ENCODE measurements at regions not wholly inside any gene's neighbourhood (a gene's known extent, or its start where the extent isn't known, plus 50 kb on each side); places are given as distances from the start of the nearest gene placed in this dataset.

DNA sequence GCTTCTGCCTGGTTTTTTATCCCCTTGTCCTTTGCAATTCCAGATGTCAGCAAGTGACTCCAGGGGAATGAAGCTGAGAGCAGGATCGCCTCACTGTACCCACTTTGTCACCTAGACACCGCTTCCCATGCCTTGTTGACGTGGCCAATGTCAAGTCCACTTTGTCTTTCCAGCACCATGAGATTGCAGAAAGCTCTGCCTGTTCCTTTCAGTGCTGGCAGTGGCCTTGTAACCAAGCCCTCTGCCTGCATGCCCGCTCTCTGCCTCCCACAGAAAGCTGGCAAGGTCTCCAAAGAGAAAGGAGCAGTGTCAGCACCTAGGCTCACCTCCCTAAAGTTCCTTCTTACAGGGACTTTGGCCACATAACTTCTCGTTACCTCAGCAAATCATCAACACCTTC is 282.2 kb upstream of the ST6GAL2 start:
- in situ Hi-C loops (cut with HindIII; ENCODE audit: low sequenced_read_pairs) = no loop called here
- TF ChIP-seq, protein P1, sequence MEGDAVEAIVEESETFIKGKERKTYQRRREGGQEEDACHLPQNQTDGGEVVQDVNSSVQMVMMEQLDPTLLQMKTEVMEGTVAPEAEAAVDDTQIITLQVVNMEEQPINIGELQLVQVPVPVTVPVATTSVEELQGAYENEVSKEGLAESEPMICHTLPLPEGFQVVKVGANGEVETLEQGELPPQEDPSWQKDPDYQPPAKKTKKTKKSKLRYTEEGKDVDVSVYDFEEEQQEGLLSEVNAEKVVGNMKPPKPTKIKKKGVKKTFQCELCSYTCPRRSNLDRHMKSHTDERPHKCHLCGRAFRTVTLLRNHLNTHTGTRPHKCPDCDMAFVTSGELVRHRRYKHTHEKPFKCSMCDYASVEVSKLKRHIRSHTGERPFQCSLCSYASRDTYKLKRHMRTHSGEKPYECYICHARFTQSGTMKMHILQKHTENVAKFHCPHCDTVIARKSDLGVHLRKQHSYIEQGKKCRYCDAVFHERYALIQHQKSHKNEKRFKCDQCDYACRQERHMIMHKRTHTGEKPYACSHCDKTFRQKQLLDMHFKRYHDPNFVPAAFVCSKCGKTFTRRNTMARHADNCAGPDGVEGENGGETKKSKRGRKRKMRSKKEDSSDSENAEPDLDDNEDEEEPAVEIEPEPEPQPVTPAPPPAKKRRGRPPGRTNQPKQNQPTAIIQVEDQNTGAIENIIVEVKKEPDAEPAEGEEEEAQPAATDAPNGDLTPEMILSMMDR (IDR thresholded peaks at IDR 0.05; ENCODE audit: low read depth, low read length, missing control alignments) = no peak
- DNase-seq (ENCODE audit: low read depth) = no peak
- no peak overlapping the region for H3K4me3 ChIP-seq (ENCODE audit: low read depth, low read length)

DNA sequence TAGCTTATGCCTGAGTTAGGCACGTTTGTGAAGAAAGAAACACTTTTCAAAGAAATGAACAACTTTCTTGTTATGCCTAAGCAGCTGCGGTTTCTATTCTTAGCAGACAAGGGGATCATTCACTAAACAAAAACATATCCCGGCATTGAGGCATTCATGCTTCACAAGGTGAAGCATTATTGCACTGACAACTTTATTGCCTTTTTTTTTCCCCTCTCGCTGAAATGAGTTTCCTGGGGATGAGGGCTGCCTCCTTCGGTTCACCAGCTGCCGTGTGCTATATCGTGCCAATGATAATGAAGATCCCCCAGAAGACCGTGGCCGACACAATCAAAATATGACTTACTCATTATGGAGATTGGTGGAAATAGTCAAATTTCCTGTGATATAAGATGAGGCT is 288.2 kb upstream of the ST6GAL2 start:
- no peak overlapping the region for H3K4me3 ChIP-seq (ENCODE audit: low read depth, low read length)
- DNase-seq (ENCODE audit: low read depth) = no peak
- in situ Hi-C loops (cut with HindIII; ENCODE audit: low sequenced_read_pairs) = no loop called here
- TF ChIP-seq, protein P1 (IDR thresholded peaks at IDR 0.05; ENCODE audit: low read depth, low read length, missing control alignments) = no peak

DNA sequence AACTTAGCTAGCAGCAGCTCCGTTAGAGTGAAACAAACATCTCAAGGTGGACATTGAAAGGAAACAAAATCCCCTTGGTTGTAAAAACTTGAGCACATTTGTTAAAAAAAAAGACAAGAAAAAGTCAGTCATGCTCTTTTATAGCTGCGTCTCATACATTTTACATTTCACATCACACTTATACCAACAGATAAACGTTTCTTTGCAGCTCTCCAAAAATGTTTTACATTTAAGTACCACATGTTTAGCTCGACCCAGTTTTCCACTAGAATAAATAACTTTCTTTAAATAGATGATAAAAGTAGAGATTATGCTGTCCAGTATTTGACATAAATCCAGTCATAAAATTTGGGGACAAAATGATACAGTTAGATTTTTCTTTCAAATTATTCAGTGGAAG is 297.0 kb upstream of the ST6GAL2 start:
- in situ Hi-C loops (cut with HindIII; ENCODE audit: low sequenced_read_pairs) = no loop called here
- TF ChIP-seq, protein P1 (IDR thresholded peaks at IDR 0.05; ENCODE audit: low read depth, low read length, missing control alignments) = no peak
- no peak for DNase-seq (ENCODE audit: low read depth)
- no peak overlapping the region for H3K4me3 ChIP-seq (ENCODE audit: low read depth, low read length)

DNA sequence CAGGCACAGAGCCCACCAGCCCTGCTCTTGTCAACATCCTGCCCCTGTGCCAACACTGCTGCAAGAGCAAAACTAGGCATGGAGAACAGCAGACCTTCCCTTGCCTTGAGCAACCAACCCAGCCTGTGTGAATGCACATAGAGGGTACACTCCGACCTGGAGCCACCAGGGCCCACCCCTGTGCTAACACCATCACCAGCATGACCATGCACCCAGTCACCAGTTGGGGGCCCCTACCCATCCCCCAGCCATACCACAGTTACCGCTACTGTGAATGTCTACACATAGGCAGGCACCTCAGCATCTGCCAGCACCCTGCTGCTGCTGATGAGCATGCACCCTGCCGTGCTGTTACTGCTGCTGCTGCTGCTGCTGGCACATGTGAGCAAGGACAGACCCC is 301.9 kb upstream of the ST6GAL2 start:
- H3K4me3 ChIP-seq (ENCODE audit: low read depth, low read length) = no peak overlapping the region
- TF ChIP-seq, protein P1 (IDR thresholded peaks at IDR 0.05; ENCODE audit: low read depth, low read length, missing control alignments) = no peak
- no peak for DNase-seq (ENCODE audit: low read depth)
- in situ Hi-C loops (cut with HindIII; ENCODE audit: low sequenced_read_pairs) = no loop called here

DNA sequence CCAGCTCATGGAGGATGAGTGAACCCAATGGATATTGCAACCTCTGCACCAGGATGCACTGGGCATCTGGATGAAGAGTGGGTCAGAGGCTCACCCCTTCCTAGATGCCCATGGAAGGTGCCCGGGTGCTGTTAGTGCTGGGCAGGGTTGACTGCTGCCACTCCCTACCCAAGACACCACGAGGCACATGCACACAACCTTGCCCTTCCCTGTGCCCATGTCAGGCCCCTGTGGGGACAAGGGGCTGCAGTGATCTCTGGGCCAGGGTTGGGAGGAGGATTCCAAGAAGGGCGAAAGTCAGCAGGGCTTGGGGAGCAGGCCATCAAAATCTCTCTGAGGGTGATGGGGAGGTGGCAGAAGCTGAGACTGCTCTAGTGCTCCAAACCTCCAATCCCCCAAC is 309.7 kb upstream of the ST6GAL2 start:
- in situ Hi-C loops (cut with HindIII; ENCODE audit: low sequenced_read_pairs) = no loop called here
- no peak overlapping the region for H3K4me3 ChIP-seq (ENCODE audit: low read depth, low read length)
- no peak for DNase-seq (ENCODE audit: low read depth)
- TF ChIP-seq, protein P1 (IDR thresholded peaks at IDR 0.05; ENCODE audit: low read depth, low read length, missing control alignments) = no peak

DNA sequence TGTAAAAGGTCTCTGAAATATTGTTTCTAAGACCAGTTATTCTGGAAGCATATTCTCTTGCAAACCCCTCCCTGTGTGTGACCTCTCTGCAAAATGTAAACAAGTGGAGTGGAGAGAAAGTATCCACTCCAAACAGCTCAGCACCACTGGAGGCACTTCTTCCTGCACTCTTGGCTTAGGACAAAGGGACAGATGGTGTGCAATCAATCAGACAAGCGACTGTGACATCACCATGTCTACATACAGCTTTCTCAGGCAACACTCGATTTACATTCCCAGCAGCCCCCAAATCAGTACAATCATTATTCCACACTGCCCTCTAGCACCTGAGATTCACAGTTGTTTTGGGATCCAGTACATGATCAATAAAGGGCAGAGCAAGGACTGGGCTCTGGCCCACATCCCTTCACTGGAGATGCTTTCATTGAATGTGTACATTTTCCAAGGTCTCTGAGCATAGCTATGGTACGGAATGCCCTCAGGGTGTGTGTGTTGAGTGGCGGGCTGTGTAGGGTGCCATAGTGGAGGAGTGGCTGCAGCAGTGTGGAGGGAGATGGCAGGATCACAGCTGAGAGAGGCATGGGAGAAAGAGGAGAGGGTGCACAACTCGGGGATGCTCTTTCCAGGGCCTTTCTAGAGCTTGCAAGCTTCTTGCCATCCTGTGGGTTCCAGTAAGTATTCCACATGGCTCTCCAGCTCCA is 311.8 kb upstream of the ST6GAL2 start:
- no peak for DNase-seq (ENCODE audit: low read depth)
- no peak overlapping the region for H3K4me3 ChIP-seq (ENCODE audit: low read depth, low read length)
- TF ChIP-seq, protein P1 (IDR thresholded peaks at IDR 0.05; ENCODE audit: low read depth, low read length, missing control alignments) = no peak
- in situ Hi-C loops (cut with HindIII; ENCODE audit: low sequenced_read_pairs) = no loop called here

Measured in astrocyte of the cerebellum (primary cell).